ENCODE measurements at regions not wholly inside any gene's neighbourhood (a gene's known extent, or its start where the extent isn't known, plus 50 kb on each side); places are given as distances from the start of the nearest gene placed in this dataset.

- intact Hi-C loops (cut with micrococcal nuclease) = no loop called here
These were observed 914.2 kb downstream of the FAM181B start for GRCh38 chr11:81819462-81819861.

More at GRCh38 chr11:81819462-81819861, 914.2 kb downstream of the FAM181B start:
- 100% methylated on average over 1 of the region's 2 CpGs; no CpG with 5 or more reads in 1 of the 2 experiments for WGBS, 2 experiments (ENCODE audit: extremely low coverage in 2 of 2, insufficient read length in 1 of 2)
- no peak overlapping the region for H3K23ac ChIP-seq (ENCODE audit: low read depth, low read length)
- no peak overlapping the region for H3K27ac ChIP-seq (ENCODE audit: insufficient read depth, low read length)
- no peaks in the 10 kb centered on the region for H3K9me1 ChIP-seq (ENCODE audit: insufficient read depth, low read length)
- no peaks in the 10 kb centered on the region for H3K36me3 ChIP-seq (ENCODE audit: control insufficient read depth, insufficient read depth, low read length)
- no peak for TF ChIP-seq RAD21 (IDR thresholded peaks at IDR 0.05; ENCODE audit: low read length)
- TF ChIP-seq MAFK (IDR thresholded peaks at IDR 0.05; ENCODE audit: low read depth, low read length) = peak; percentile 86
- no peaks in the 10 kb centered on the region for H3K4me1 ChIP-seq (ENCODE audit: control insufficient read depth, insufficient read depth, low read length)
- no peak overlapping the region for H2BK120ac ChIP-seq (ENCODE audit: low read depth, low read length)
- no peak overlapping the region for H3K56ac ChIP-seq (ENCODE audit: extremely low read depth, insufficient read depth, low read length)
- in situ Hi-C loops (cut with MboI; ENCODE audit: low sequenced_read_pairs) = no loop called here
- H4K8ac ChIP-seq (ENCODE audit: low read depth in 2 of 2, low read length in 2 of 2) = no peak overlapping the region
- ChIA-PET POLR2A (ENCODE audit: unreplicated experiment) (no interaction called here), CTCF (no interaction called here)
- H2BK20ac ChIP-seq (ENCODE audit: low read depth, low read length) = no peak overlapping the region
- no peak overlapping the region for H3K4me2 ChIP-seq (ENCODE audit: low read depth, low read length)
- DNase-seq (no peak), ATAC-seq (ENCODE audit: low read depth) (no peak)
- H2BK5ac ChIP-seq (ENCODE audit: low read depth, low read length, poor library complexity, severe bottlenecking) = no peak overlapping the region
- H4K5ac ChIP-seq (ENCODE audit: low read depth, low read length) = no peak overlapping the region
- no peaks in the 10 kb centered on the region for H3K9me3 ChIP-seq (ENCODE audit: control insufficient read depth, insufficient read depth, low read length)
- no peak overlapping the region for H4K91ac ChIP-seq (ENCODE audit: insufficient read depth, low read depth, low read length)
- no peak overlapping the region for H3K4ac ChIP-seq (ENCODE audit: low read depth, low read length)
- H3K18ac ChIP-seq (ENCODE audit: low read depth, low read length) = no peak overlapping the region
- H3K27me3 ChIP-seq (ENCODE audit: control insufficient read depth, insufficient read depth, low read length) = no peaks in the 10 kb centered on the region
- H2AFZ ChIP-seq (replicated peaks; ENCODE audit: low read length, poor library complexity) = no peak overlapping the region
- H2BK15ac ChIP-seq (ENCODE audit: low read depth, low read length) = no peak overlapping the region
- no peak overlapping the region for H2AK5ac ChIP-seq (ENCODE audit: low read depth, low read length)
- no peak overlapping the region for H3K9ac ChIP-seq (ENCODE audit: low read depth, low read length)
- BruUV-seq (replicated peaks) = no TSS peak
- H3K79me1 ChIP-seq (ENCODE audit: low read depth in 1 of 2, low read length in 2 of 2) = no peaks in the 10 kb centered on the region
- no peak overlapping the region for H2AK9ac ChIP-seq (replicated peaks; ENCODE audit: low read depth, low read length, poor library complexity)
- dilution Hi-C loops (cut with HindIII; ENCODE audit: low sequenced_read_pairs, unreplicated experiment) = no loop called here
- H4K20me1 ChIP-seq (ENCODE audit: insufficient read depth, low read length) = no peaks in the 10 kb centered on the region
- H3K4me3 ChIP-seq (ENCODE audit: insufficient read depth, low read depth, low read length) = no peak overlapping the region
- no peak overlapping the region for H3K14ac ChIP-seq (replicated peaks; ENCODE audit: low read depth, low read length)
